ENCODE measurements at regions not wholly inside any gene's neighbourhood (a gene's known extent, or its start where the extent isn't known, plus 50 kb on each side); places are given as distances from the start of the nearest gene placed in this dataset.
"Not testable (repeated sequence)": the region's sequence is repeated elsewhere in the genome, so short reads cannot be mapped to it uniquely, and the experiment has no call there.

GRCh38 chr9:32161720-32162119 is 222.7 kb upstream of the ACO1 start:
- H3K4me3 ChIP-seq, result no peak overlapping the region
- WGBS, 2 donors, result 23 to 31% methylated on average over 2 of the region's 2 CpGs
- H3K9me3 ChIP-seq, result no peaks in the 10 kb centered on the region
- intact Hi-C loops (cut with DNase I), result no loop called here
- no peak for DNase-seq
- no peaks in the 10 kb centered on the region for H3K27me3 ChIP-seq
- no peak overlapping the region for H3K27ac ChIP-seq
- no peaks in the 10 kb centered on the region for H3K4me1 ChIP-seq
- TF ChIP-seq CTCF (IDR thresholded peaks at IDR 0.05), result no peak
- no peak for TF ChIP-seq POLR2A (IDR thresholded peaks at IDR 0.05)
- H3K36me3 ChIP-seq, result no peaks in the 10 kb centered on the region

- not testable (repeated sequence) for H3K4me3 ChIP-seq
- 87 to 91% methylated on average over 8 of the region's 8 CpGs for WGBS, 2 donors
These were observed 218.1 kb upstream of the ACO1 start for GRCh38 chr9:32166316-32166715.

GRCh38 chr9:32171339-32171738 is 213.1 kb upstream of the ACO1 start:
- H3K9me3 ChIP-seq, result no peaks in the 10 kb centered on the region
- no peak overlapping the region for H3K4me3 ChIP-seq
- H3K27me3 ChIP-seq, result no peaks in the 10 kb centered on the region
- no peak for DNase-seq
- H3K36me3 ChIP-seq, result no peaks in the 10 kb centered on the region
- no peaks in the 10 kb centered on the region for H3K4me1 ChIP-seq
- intact Hi-C loops (cut with DNase I), result no loop called here
- TF ChIP-seq CTCF (IDR thresholded peaks at IDR 0.05) (no peak), POLR2A (IDR thresholded peaks at IDR 0.05) (no peak)
- 27 to 29% methylated on average over 3 of the region's 3 CpGs for WGBS, 2 donors
- H3K27ac ChIP-seq, result no peak overlapping the region

More at GRCh38 chr9:32166316-32166715, 218.1 kb upstream of the ACO1 start:
- DNase-seq; H3K27me3 ChIP-seq; H3K9me3 ChIP-seq; H3K27ac ChIP-seq; H3K4me1 ChIP-seq; H3K36me3 ChIP-seq; intact Hi-C loops (cut with DNase I): not testable (repeated sequence)

GRCh38 chr9:32172256-32172655 is 212.2 kb upstream of the ACO1 start:
- TF ChIP-seq CTCF (IDR thresholded peaks at IDR 0.05) (no peak), POLR2A (IDR thresholded peaks at IDR 0.05) (no peak)
- H3K4me1 ChIP-seq, result no peaks in the 10 kb centered on the region
- H3K36me3 ChIP-seq, result no peaks in the 10 kb centered on the region
- no peaks in the 10 kb centered on the region for H3K9me3 ChIP-seq
- DNase-seq, result no peak
- H3K27ac ChIP-seq, result no peak overlapping the region
- no peaks in the 10 kb centered on the region for H3K27me3 ChIP-seq
- intact Hi-C loops (cut with DNase I), result no loop called here
- no peak overlapping the region for H3K4me3 ChIP-seq

- Histone ChIP-seq H3K27me3 (no peaks in the 10 kb centered on the region), H3K9me3 (no peaks in the 10 kb centered on the region), H3K4me1 (no peaks in the 10 kb centered on the region), H3K27ac (no peak overlapping the region), H3K36me3 (no peaks in the 10 kb centered on the region), H3K4me3 (no peak overlapping the region)
- WGBS, 2 donors, result 68 to 78% methylated on average over 3 of the region's 3 CpGs
- no peak for DNase-seq
- intact Hi-C loops (cut with DNase I), result no loop called here
- TF ChIP-seq CTCF (IDR thresholded peaks at IDR 0.05), result no peak
- no peak for TF ChIP-seq POLR2A (IDR thresholded peaks at IDR 0.05)
These were observed 207.0 kb upstream of the ACO1 start for GRCh38 chr9:32177396-32177795.

GRCh38 chr9:32180597-32180996 is 203.8 kb upstream of the ACO1 start:
- no peak for DNase-seq
- WGBS, 2 donors, result 81 to 85% methylated on average over 1 of the region's 1 CpG
- Histone ChIP-seq H3K4me3 (no peak overlapping the region), H3K36me3 (no peaks in the 10 kb centered on the region), H3K27ac (no peak overlapping the region), H3K9me3 (no peaks in the 10 kb centered on the region), H3K27me3 (no peaks in the 10 kb centered on the region), H3K4me1 (no peaks in the 10 kb centered on the region)
- no peak for TF ChIP-seq CTCF (IDR thresholded peaks at IDR 0.05)
- TF ChIP-seq POLR2A (IDR thresholded peaks at IDR 0.05), result no peak
- intact Hi-C loops (cut with DNase I), result no loop called here
